ENCODE measurements at regions not wholly inside any gene's neighbourhood (a gene's known extent, or its start where the extent isn't known, plus 50 kb on each side); places are given as distances from the start of the nearest gene placed in this dataset.
"Not testable (repeated sequence)": the region's sequence is repeated elsewhere in the genome, so short reads cannot be mapped to it uniquely, and the experiment has no call there.

DNA sequence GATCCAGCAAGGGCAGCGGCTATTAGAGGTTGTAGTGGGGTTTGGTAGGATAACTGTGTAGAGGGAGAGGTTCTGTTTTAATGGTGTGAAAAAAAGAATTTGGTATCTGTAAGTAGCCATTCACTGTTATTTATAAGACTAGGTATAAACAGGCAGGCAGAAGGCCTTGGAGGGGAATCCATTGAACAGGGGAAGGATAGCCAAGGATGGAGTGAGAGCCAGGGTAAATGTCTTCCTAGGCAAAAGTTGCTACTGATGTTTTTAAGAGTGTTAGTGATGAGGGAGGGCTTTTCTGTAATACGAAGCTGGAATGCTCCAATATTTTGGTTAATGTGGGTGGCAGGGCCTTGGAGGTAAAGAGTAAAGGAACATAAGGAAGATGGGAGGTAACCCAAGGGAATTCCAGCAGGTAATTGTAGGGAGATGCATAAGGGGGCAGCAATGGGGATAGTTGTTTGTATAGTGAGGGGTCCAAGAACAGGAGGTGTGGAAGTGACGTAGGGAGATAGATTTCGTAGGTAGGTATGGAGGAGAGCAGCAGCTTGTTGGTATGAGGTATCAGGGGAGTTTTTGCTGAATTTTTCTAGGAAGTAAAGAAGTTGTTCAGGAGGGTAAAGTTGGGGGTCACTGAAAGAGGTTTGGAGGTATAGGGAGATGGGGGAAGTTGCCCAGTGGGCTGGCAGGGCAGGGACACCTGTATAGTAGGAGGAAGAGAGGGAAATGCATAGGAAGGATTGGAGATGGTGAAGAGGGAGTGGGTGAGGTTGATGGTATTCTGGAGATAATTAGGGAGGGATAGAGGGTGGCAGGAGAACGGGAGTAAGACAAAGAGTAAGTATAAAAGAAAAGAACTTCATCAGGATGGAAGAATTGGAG, 752.4 kb upstream of the ADGRB3 start:
- H3K4me1 ChIP-seq, result no peaks in the 10 kb centered on the region
- no peak overlapping the region for H3K4me3 ChIP-seq
- no peaks in the 10 kb centered on the region for H3K27me3 ChIP-seq (ENCODE audit: low read depth)
- TF ChIP-seq, protein P1, sequence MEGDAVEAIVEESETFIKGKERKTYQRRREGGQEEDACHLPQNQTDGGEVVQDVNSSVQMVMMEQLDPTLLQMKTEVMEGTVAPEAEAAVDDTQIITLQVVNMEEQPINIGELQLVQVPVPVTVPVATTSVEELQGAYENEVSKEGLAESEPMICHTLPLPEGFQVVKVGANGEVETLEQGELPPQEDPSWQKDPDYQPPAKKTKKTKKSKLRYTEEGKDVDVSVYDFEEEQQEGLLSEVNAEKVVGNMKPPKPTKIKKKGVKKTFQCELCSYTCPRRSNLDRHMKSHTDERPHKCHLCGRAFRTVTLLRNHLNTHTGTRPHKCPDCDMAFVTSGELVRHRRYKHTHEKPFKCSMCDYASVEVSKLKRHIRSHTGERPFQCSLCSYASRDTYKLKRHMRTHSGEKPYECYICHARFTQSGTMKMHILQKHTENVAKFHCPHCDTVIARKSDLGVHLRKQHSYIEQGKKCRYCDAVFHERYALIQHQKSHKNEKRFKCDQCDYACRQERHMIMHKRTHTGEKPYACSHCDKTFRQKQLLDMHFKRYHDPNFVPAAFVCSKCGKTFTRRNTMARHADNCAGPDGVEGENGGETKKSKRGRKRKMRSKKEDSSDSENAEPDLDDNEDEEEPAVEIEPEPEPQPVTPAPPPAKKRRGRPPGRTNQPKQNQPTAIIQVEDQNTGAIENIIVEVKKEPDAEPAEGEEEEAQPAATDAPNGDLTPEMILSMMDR (IDR thresholded peaks at IDR 0.05; ENCODE audit: borderline replicate concordance), result no peak
- H3K9me3 ChIP-seq (replicated peaks), result peaks cover 40% of the 10 kb centered on the region
- no peak for DNase-seq
- no peak overlapping the region for H3K27ac ChIP-seq (replicated peaks)
- intact Hi-C loops (cut with micrococcal nuclease), result no loop called here
- H3K36me3 ChIP-seq, result no peaks in the 10 kb centered on the region

- no peaks in the 10 kb centered on the region for H3K4me1 ChIP-seq
- TF ChIP-seq, protein P1 (IDR thresholded peaks at IDR 0.05; ENCODE audit: borderline replicate concordance), result no peak
- no peak overlapping the region for H3K27ac ChIP-seq (replicated peaks)
- no peaks in the 10 kb centered on the region for H3K36me3 ChIP-seq
- intact Hi-C loops (cut with micrococcal nuclease), result no loop called here
- DNase-seq, result no peak
- no peaks in the 10 kb centered on the region for H3K27me3 ChIP-seq (ENCODE audit: low read depth)
- H3K9me3 ChIP-seq (replicated peaks), result peaks cover 34% of the 10 kb centered on the region
- H3K4me3 ChIP-seq, result no peak overlapping the region
Measured at GRCh38 chr6:67881706-67882065, 753.4 kb upstream of the ADGRB3 start.

DNA sequence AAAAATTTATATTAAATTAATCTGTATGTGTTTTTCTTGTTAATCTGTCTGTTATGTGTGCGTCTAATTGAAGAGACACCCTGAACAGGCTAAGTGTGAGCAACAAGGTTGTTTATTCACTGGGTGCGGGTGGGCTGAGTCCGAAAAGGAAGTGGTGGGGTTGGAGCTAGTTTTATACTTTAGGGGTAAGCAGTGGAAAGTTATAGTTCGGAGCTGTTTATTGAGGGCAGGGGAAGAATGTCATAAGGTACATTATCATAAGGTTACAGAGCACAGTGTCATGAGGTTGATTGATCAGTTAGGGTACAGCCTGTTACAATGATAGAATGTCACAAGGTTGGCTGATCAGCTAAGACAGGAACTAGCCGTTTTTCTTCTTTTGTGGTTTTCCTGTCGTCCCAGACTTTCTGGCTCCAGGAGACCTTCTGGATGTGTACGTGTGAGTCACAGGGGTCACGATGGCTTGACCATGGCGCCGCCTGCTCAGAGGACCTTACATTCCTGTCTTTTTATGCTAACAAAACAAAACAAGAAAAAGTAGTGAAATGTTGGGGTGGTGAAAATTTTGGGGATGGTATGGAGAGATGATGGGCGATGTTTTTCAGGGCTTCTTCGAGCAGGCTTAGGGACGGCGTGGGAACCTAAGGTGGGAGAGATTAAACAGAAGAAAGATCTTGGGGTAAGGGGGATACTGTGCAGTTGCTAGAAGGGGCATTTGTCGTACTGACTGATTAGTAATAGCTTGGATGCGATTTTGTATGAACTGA, 754.0 kb upstream of the ADGRB3 start:
- DNase-seq, result no peak
- H3K27ac ChIP-seq (replicated peaks), result no peak overlapping the region
- H3K36me3 ChIP-seq, result no peaks in the 10 kb centered on the region
- no peaks in the 10 kb centered on the region for H3K27me3 ChIP-seq (ENCODE audit: low read depth)
- H3K4me3 ChIP-seq, result no peak overlapping the region
- intact Hi-C loops (cut with micrococcal nuclease), result no loop called here
- TF ChIP-seq, protein P1 (IDR thresholded peaks at IDR 0.05; ENCODE audit: borderline replicate concordance), result no peak
- no peaks in the 10 kb centered on the region for H3K4me1 ChIP-seq
- peaks cover 28% of the 10 kb centered on the region for H3K9me3 ChIP-seq (replicated peaks)

DNA sequence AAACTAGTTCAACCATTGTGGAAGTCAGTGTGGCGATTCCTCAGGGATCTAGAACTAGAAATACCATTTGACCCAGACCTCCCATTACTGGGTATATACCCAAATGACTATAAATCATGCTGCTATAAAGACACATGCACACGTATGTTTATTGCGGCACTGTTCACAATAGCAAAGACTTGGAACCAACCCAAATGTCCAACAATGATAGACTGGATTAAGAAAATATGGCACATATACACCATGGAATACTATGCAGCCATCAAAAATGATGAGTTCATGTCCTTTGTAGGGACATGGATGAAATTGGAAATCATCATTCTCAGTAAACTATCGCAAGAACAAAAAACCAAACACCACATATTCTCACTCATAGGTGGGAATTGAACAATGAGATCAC, 754.7 kb upstream of the ADGRB3 start:
- intact Hi-C loops (cut with micrococcal nuclease); H3K27ac ChIP-seq (replicated peaks); H3K36me3 ChIP-seq; H3K27me3 ChIP-seq (ENCODE audit: low read depth); DNase-seq; H3K4me1 ChIP-seq; H3K4me3 ChIP-seq: not testable (repeated sequence)
- H3K9me3 ChIP-seq (replicated peaks), result peaks cover 20% of the 10 kb centered on the region

GRCh38 chr6:67879928-67880327, 755.2 kb upstream of the ADGRB3 start:
- H3K4me1 ChIP-seq; DNase-seq; intact Hi-C loops (cut with micrococcal nuclease); H3K4me3 ChIP-seq; H3K27ac ChIP-seq (replicated peaks); H3K27me3 ChIP-seq (ENCODE audit: low read depth); H3K36me3 ChIP-seq: not testable (repeated sequence)
- H3K9me3 ChIP-seq (replicated peaks), result peaks cover 18% of the 10 kb centered on the region

DNA sequence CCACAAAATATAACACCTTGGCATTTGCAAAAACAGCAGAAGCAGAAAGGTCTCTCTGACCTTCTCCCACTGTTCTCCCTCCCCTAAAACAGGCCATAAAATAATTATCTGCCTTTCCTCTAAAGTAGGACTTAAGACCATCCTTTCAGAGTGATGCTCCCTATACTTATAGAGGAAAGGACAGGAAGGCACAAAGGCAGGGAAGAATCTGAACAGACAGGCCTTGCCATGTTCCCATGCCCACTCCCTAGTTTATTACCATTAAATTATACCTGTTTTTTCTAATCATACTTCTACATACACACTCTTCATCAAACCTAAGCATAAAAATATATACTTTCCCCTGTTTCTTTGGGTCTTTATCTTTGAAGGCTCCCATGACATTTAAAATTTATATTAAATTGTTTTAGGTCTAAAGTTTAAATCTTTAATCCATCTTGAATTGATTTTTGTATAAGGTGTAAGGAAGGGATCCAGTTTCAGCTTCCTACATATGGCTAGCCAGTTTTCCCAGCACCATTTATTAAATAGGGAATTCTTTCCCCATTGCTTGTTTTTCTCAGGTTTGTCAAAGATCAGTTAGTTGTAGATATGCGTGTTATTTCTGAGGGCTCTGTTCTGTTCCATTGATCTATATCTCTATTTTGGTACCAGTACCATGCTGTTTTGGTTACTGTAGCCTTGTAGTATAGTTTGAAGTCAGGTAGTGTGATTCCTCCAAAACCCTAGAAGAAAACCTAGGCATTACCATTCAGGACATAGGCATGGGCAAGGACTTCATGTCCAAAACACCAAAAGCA, 755.8 kb upstream of the ADGRB3 start:
- H3K36me3 ChIP-seq; H3K27me3 ChIP-seq (ENCODE audit: low read depth); H3K4me3 ChIP-seq; intact Hi-C loops (cut with micrococcal nuclease); H3K27ac ChIP-seq (replicated peaks); H3K4me1 ChIP-seq; DNase-seq: not testable (repeated sequence)
- H3K9me3 ChIP-seq (replicated peaks), result peaks cover 18% of the 10 kb centered on the region

GRCh38 chr6:67878216-67878615, 756.9 kb upstream of the ADGRB3 start:
- H3K36me3 ChIP-seq; H3K27ac ChIP-seq (replicated peaks); H3K4me1 ChIP-seq; H3K4me3 ChIP-seq; H3K27me3 ChIP-seq (ENCODE audit: low read depth); DNase-seq; intact Hi-C loops (cut with micrococcal nuclease): not testable (repeated sequence)
- peaks cover 23% of the 10 kb centered on the region for H3K9me3 ChIP-seq (replicated peaks)

All from left ventricle myocardium inferior (tissue), 1 donor.